HAP-1 (cell line): ENCODE measurements at regions not wholly inside any gene's neighbourhood (a gene's known extent, or its start where the extent isn't known, plus 50 kb on each side); places are given as distances from the start of the nearest gene placed in this dataset.

ENCODE experiments used
- DNase-seq, 2 experiments: peaks; one replicate each; pipeline ENCODE4 v3.0.0-alpha.2; 2016 to 2020; ENCODE audit warnings: low spot score in 2 of 2
- H3K27me3 ChIP-seq: fragments of 250-450 bp; sonication (Bioruptor Pico); 2 replicates; pipeline ENCODE4 v1.5.1; 2020; ENCODE audit warnings: low read depth, mild to moderate bottlenecking, moderate library complexity
- H3K36me3 ChIP-seq: fragments of 250-450 bp; sonication (Bioruptor Pico); replicated peaks from 2 replicates; pipeline ENCODE4 v1.5.1; 2020; ENCODE audit warnings: mild to moderate bottlenecking
- H3K4me1 ChIP-seq: fragments of 250-450 bp; sonication (Bioruptor Pico); 2 replicates; pipeline ENCODE4 v1.5.1; 2020; ENCODE audit warnings: mild to moderate bottlenecking
- H3K4me3 ChIP-seq: fragments of 250-450 bp; sonication (Bioruptor Pico); 2 replicates; pipeline ENCODE4 v1.5.1; 2020; ENCODE audit warnings: mild to moderate bottlenecking, moderate library complexity
- H3K9me3 ChIP-seq: fragments of 250-450 bp; sonication (Bioruptor Pico); 2 replicates; pipeline ENCODE4 v1.5.1; 2020; ENCODE audit warnings: mild to moderate bottlenecking, moderate library complexity
- in situ Hi-C: fragments of 300-500 bp; cut with MboI; formaldehyde crosslinking; loops from 3 replicates; pipeline ENCODE4 v1.14.3; 2020; ENCODE audit warnings: low sequenced_read_pairs, inconsistent platforms, mixed read lengths

GRCh38 chr12:77600468-77600843 is 230.2 kb upstream of the NAV3 start:
- in situ Hi-C loops = no loop called here

GRCh38 chr12:77599782-77600467 is 230.8 kb upstream of the NAV3 start:
- no peaks in the 10 kb centered on the region for H3K36me3 ChIP-seq
- no peaks in the 10 kb centered on the region; the same call in 1 of the 2 replicates for H3K27me3 ChIP-seq
- DNase-seq = no peak
- no peaks in the 10 kb centered on the region; the same call in 1 of the 2 replicates for H3K4me1 ChIP-seq
- H3K4me3 ChIP-seq = no peak overlapping the region
- H3K9me3 ChIP-seq = no peaks in the 10 kb centered on the region
- in situ Hi-C loops = no loop called here

More at GRCh38 chr12:77600468-77600843, 230.2 kb upstream of the NAV3 start:
- DNase-seq = no peak
- no peaks in the 10 kb centered on the region for H3K36me3 ChIP-seq
- H3K4me1 ChIP-seq = no peaks in the 10 kb centered on the region; the same call in 1 of the 2 replicates
- no peaks in the 10 kb centered on the region; the same call in 1 of the 2 replicates for H3K27me3 ChIP-seq
- no peaks in the 10 kb centered on the region for H3K9me3 ChIP-seq
- H3K4me3 ChIP-seq = no peak overlapping the region

GRCh38 chr12:77594366-77594765 is 236.3 kb upstream of the NAV3 start:
- DNase-seq = no peak

GRCh38 chr12:77592836-77593235 is 237.9 kb upstream of the NAV3 start:
- in situ Hi-C loops = no loop called here
- Histone ChIP-seq H3K27me3 (no peaks in the 10 kb centered on the region), H3K4me1 (no peaks in the 10 kb centered on the region), H3K36me3 (no peaks in the 10 kb centered on the region), H3K4me3 (no peak overlapping the region), H3K9me3 (no peaks in the 10 kb centered on the region)
- DNase-seq = no peak

More at GRCh38 chr12:77594366-77594765, 236.3 kb upstream of the NAV3 start:
- Histone ChIP-seq H3K4me3 (no peak overlapping the region), H3K4me1 (no peaks in the 10 kb centered on the region), H3K27me3 (no peaks in the 10 kb centered on the region), H3K36me3 (no peaks in the 10 kb centered on the region), H3K9me3 (no peaks in the 10 kb centered on the region)
- in situ Hi-C loops = no loop called here

DNA sequence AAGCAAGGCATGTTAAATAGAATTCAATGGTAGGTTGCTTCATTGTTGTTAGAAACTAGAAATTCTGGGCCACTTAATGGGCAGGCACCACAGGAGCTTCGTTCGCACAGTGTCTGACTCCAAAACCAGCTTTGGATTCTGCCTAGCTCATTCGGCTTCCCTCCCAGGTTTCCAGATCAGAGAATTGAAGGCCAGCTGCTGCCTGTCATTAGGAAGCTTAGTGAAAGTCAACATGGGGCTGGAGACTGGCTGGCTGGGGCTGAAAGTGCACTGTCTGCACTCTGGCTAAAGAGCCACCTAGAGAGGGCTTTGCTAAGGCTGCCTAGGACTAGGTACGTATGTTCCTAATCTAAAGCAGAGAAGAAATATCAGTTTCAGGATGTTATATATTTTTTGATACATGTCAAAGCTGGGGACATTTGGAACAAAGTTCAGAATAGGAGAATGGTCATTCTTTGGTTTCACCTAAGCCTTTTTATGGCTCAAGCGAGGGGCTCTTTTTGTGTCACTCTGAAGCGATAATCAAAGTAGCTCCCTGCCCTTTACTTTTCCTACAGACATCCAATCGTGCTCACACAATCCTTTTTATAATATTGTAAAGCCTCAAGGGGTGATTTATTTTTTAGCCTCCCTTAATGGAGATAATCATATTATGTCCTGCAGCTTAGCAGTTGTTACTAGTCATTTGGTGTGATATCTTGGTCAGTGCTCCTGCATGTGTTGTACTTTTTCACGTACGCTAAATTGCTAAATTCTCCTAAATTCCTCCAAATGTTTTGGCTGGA is 238.5 kb upstream of the NAV3 start:
- no peaks in the 10 kb centered on the region for H3K9me3 ChIP-seq
- no peak for DNase-seq
- in situ Hi-C loops = no loop called here
- H3K27me3 ChIP-seq = no peaks in the 10 kb centered on the region; the same call in 1 of the 2 replicates
- no peak overlapping the region for H3K4me3 ChIP-seq
- no peaks in the 10 kb centered on the region for H3K36me3 ChIP-seq
- H3K4me1 ChIP-seq = no peaks in the 10 kb centered on the region

DNA sequence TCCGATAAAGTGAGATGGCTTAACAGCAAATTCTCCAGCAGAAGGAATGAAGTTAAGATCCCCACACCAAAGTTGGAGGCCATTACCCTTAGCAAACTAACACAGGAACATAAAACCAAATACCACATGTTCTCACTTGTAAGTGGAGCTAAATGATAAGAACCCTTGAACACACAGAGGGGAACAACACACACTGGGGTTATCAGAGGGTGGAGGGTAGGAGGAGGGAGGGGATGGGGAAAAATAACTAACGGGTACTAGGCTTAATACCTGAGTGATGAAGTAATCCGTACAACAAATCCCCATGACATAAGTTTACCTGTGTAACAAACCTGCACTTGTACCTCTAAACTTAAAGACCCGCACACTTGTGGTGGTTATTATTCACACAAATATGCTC is 240.4 kb upstream of the NAV3 start:
- H3K4me1 ChIP-seq = no peaks in the 10 kb centered on the region
- H3K4me3 ChIP-seq = no peak overlapping the region
- H3K36me3 ChIP-seq = no peaks in the 10 kb centered on the region
- no peaks in the 10 kb centered on the region; the same call in 1 of the 2 replicates for H3K27me3 ChIP-seq
- no peak for DNase-seq
- in situ Hi-C loops = no loop called here
- no peaks in the 10 kb centered on the region for H3K9me3 ChIP-seq

GRCh38 chr12:77584860-77585259 is 245.8 kb upstream of the NAV3 start:
- in situ Hi-C loops = no loop called here

DNA sequence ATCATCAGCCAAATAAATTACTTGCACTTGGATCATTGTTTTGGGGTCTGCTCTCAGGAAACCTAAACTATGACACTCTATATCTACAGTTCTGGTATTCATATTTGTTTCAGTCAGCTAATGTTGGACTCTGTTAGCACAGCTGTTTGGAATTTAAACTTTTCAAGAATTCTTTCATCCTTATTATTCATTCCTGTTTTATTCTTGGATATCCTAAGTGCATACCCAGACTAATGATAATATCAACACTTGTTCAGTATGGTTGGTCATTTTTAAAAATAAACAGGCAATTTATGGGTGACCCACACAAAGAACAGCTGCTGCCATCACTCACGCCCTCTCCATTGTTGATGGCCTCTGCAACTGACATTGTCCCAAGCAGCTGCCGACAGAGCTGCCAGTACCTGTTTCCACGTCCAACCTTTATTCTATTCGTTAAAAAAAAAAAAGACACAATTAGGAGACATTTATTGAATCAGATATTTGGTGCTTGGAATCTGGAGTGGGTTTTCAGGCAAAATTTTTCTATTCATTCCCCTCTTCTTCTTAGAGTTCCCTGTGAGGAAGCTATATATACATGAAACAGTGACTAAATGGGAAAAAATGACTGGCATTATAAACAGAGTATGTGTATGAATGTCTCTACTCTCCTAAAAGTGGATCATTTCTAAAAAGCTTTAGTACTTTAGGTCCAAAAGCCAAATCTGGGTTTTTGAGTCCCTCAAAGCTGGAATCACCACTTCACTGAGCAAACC is 252.1 kb upstream of the NAV3 start:
- H3K36me3 ChIP-seq = no peaks in the 10 kb centered on the region
- H3K27me3 ChIP-seq = no peaks in the 10 kb centered on the region
- in situ Hi-C loops = no loop called here
- H3K9me3 ChIP-seq = no peaks in the 10 kb centered on the region
- no peak for DNase-seq
- no peak overlapping the region for H3K4me3 ChIP-seq
- no peaks in the 10 kb centered on the region for H3K4me1 ChIP-seq

More at GRCh38 chr12:77584860-77585259, 245.8 kb upstream of the NAV3 start:
- Histone ChIP-seq H3K4me3 (no peak overlapping the region), H3K9me3 (no peaks in the 10 kb centered on the region), H3K36me3 (no peaks in the 10 kb centered on the region), H3K4me1 (no peaks in the 10 kb centered on the region), H3K27me3 (no peaks in the 10 kb centered on the region; the same call in 1 of the 2 replicates)
- DNase-seq = no peak

DNA sequence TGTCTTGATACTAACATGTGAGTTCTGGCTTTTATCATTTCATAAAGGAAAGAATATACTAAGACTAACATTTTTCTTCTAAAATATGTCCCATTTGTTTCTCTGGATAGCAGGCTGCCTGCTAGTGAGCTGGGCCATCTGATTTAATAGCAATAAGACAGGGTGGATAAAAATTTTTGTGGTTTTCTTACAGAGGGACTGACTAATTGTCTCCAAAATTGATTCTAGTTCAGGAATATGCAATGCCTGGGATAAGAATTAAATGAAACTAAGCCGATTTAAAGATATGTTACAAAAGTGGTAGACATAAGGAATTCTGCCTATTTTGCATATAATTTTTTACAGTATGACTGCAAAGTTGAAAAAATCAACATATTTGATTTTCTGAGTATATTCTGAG is 252.9 kb upstream of the NAV3 start:
- Histone ChIP-seq H3K36me3 (no peaks in the 10 kb centered on the region), H3K9me3 (no peaks in the 10 kb centered on the region), H3K27me3 (no peaks in the 10 kb centered on the region), H3K4me1 (no peaks in the 10 kb centered on the region), H3K4me3 (no peak overlapping the region)
- no peak for DNase-seq
- in situ Hi-C loops = no loop called here

DNA sequence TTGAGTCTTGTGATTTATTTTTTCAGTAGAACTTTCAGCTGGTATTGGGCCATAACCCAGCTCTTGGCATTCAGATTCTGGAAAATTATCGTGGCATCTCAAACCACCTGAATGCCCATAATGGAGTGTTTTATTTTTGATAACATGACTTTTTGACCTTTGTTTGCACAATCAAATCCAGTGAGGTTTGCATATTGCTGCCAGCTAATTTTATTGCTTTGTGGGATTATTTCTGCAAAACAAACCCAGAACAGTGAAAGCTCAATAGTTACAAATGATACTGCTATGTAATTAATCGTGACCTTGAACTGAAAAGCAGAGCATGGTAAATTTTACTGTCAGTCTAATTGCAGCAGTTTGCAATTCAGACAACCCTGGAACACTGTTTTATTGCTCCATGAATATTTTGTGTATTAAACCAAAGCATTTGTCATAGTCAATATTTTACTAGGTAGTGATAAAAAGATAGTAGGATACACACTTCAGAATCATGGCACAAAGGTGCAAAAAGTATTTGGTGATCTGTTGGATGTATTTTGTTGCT is 255.2 kb upstream of the NAV3 start:
- Histone ChIP-seq H3K4me3 (no peak overlapping the region), H3K36me3 (no peaks in the 10 kb centered on the region), H3K4me1 (no peaks in the 10 kb centered on the region), H3K9me3 (no peaks in the 10 kb centered on the region), H3K27me3 (no peaks in the 10 kb centered on the region)
- DNase-seq = no peak
- in situ Hi-C loops = no loop called here

GRCh38 chr12:77572371-77572770 is 258.3 kb upstream of the NAV3 start:
- Histone ChIP-seq H3K27me3 (peaks cover 4% of the 10 kb centered on the region), H3K9me3 (no peaks in the 10 kb centered on the region), H3K4me3 (no peak overlapping the region), H3K36me3 (no peaks in the 10 kb centered on the region), H3K4me1 (no peaks in the 10 kb centered on the region)
- no peak for DNase-seq
- in situ Hi-C loops = no loop called here

DNA sequence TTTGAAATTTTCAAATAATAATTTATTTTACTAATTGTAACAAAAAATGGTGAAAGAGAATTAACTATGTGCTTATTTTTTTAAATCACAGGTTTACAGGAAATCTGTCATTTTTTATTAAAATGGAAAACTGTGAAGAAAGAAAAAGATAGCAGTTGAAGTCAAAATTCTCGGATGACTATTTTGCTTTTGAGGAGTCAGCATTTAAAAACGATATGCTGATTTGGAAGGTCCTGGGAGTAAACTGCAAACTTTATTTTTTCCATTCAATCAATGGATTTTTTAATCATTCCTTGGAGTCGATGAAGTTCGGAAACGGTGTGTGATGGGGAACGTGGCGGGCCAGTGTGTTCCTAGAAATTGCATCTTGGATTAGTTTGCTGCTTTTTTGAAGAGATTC is 258.9 kb upstream of the NAV3 start:
- H3K27me3 ChIP-seq = peaks cover 4% of the 10 kb centered on the region
- no peak overlapping the region for H3K4me3 ChIP-seq
- no peak for DNase-seq
- no peaks in the 10 kb centered on the region for H3K4me1 ChIP-seq
- no peaks in the 10 kb centered on the region for H3K36me3 ChIP-seq
- no peaks in the 10 kb centered on the region for H3K9me3 ChIP-seq
- in situ Hi-C loops = no loop called here

DNA sequence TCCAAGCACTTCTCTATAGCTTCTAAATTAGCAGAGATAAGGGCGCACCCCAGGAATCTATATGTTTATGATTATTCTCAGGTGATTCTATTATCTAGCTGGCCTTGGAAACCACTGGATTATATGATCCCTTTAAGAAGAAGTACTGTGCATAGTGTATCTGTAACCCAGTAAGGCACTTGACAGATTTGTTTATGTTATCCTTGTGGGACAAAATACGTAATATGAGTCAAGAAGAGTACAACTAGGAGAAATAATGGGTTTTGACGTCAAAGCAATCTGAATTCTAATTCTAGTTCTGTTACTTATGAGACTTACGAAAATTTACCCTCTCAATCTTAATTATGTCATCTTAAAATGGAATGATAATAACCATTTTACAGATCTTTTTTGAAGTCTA is 259.6 kb upstream of the NAV3 start:
- no peaks in the 10 kb centered on the region for H3K4me1 ChIP-seq
- no peaks in the 10 kb centered on the region for H3K36me3 ChIP-seq
- no peaks in the 10 kb centered on the region for H3K9me3 ChIP-seq
- in situ Hi-C loops = no loop called here
- H3K27me3 ChIP-seq = peaks cover 4% of the 10 kb centered on the region
- no peak overlapping the region for H3K4me3 ChIP-seq
- no peak for DNase-seq
